ENCODE measurements at regions not wholly inside any gene's neighbourhood (a gene's known extent, or its start where the extent isn't known, plus 50 kb on each side); places are given as distances from the start of the nearest gene placed in this dataset.

GRCh38 chr18:51273437-51273836, 76.0 kb upstream of the MEX3C start:
- TF ChIP-seq CTCF (IDR thresholded peaks at IDR 0.05) (no peak), POLR2A (IDR thresholded peaks at IDR 0.05; ENCODE audit: low read depth) (no peak)

Measured in esophagus muscularis mucosa (tissue), 3 donors.